Trophoblast cell (in vitro differentiated cells and primary cell): ENCODE measurements at regions not wholly inside any gene's neighbourhood (a gene's known extent, or its start where the extent isn't known, plus 50 kb on each side); places are given as distances from the start of the nearest gene placed in this dataset.
"Not testable (repeated sequence)": the region's sequence is repeated elsewhere in the genome, so short reads cannot be mapped to it uniquely, and the experiment has no call there.

Experiments
- DNase-seq, 2 donors: peaks; one replicate each; pipeline ENCODE4 v3.0.0-alpha.2; 2016
- H2AFZ ChIP-seq: 2 replicates; pipeline ENCODE4 v1.6.1; 2013; ENCODE audit warnings: low read length, moderate library complexity, mild to moderate bottlenecking; ENCODE audit not compliant: insufficient read depth, poor library complexity
- H2AK5ac ChIP-seq: 2 replicates; pipeline ENCODE4 v1.6.1; 2013; ENCODE audit warnings: mild to moderate bottlenecking, low read length
- H2BK120ac ChIP-seq: 2 replicates; pipeline ENCODE4 v1.6.1; 2013; ENCODE audit warnings: low read length, mild to moderate bottlenecking, moderate library complexity; ENCODE audit not compliant: insufficient read depth, poor library complexity
- H2BK12ac ChIP-seq: 2 replicates; pipeline ENCODE4 v1.6.1; 2013; ENCODE audit warnings: mild to moderate bottlenecking, low read length, moderate library complexity
- H2BK5ac ChIP-seq: 2 replicates; pipeline ENCODE4 v1.6.1; 2013; ENCODE audit warnings: low read length, low read depth, moderate library complexity, mild to moderate bottlenecking; ENCODE audit not compliant: poor library complexity
- H3K14ac ChIP-seq: 2 replicates; pipeline ENCODE4 v1.6.1; 2013; ENCODE audit warnings: mild to moderate bottlenecking, low read length
- H3K18ac ChIP-seq: 2 replicates; pipeline ENCODE4 v1.6.1; 2013; ENCODE audit warnings: mild to moderate bottlenecking, low read length
- H3K23ac ChIP-seq: 2 replicates; pipeline ENCODE4 v1.6.1; 2013; ENCODE audit warnings: low read length
- H3K27ac ChIP-seq: 2 replicates; pipeline ENCODE4 v1.5.1; 2013; ENCODE audit warnings: low read depth, mild to moderate bottlenecking, inconsistent platforms, low read length, moderate library complexity
- H3K27me3 ChIP-seq: 2 replicates; pipeline ENCODE4 v1.6.1; 2013; ENCODE audit warnings: inconsistent platforms, mild to moderate bottlenecking, low read length, moderate library complexity; ENCODE audit not compliant: insufficient read depth
- H3K36me3 ChIP-seq, 2 experiments: 1 replicate in 1 of 2; 2 replicates in 1 of 2; pipeline ENCODE4 v1.6.1; 2013; ENCODE audit warnings: low read length in 2 of 2, mild to moderate bottlenecking in 2 of 2, moderate library complexity in 1 of 2; ENCODE audit not compliant: insufficient read depth in 2 of 2, control insufficient read depth in 1 of 2
- H3K4ac ChIP-seq: 2 replicates; pipeline ENCODE4 v1.6.1; 2013; ENCODE audit warnings: low read depth, mild to moderate bottlenecking, low read length, moderate library complexity
- H3K4me1 ChIP-seq, 2 experiments: 1 replicate in 1 of 2; 2 replicates in 1 of 2; pipeline ENCODE4 v1.6.1; 2013; ENCODE audit warnings: low read length in 2 of 2, mild to moderate bottlenecking in 2 of 2, moderate library complexity in 1 of 2; ENCODE audit not compliant: insufficient read depth in 2 of 2, control insufficient read depth in 1 of 2
- H3K4me2 ChIP-seq: 2 replicates; pipeline ENCODE4 v1.6.1; 2013; ENCODE audit warnings: inconsistent platforms, mild to moderate bottlenecking, low read length, moderate library complexity
- H3K4me3 ChIP-seq: 2 replicates; pipeline ENCODE4 v1.5.1; 2013; ENCODE audit warnings: mild to moderate bottlenecking, low read depth, low read length, inconsistent platforms
- H3K79me1 ChIP-seq: one replicate; pipeline ENCODE4 v1.6.1; 2013; ENCODE audit warnings: low read length
- H3K79me2 ChIP-seq: 2 replicates; pipeline ENCODE4 v1.6.1; 2013; ENCODE audit warnings: low read length, mild to moderate bottlenecking; ENCODE audit not compliant: control insufficient read depth, insufficient read depth, poor library complexity
- H3K9ac ChIP-seq: 2 replicates; pipeline ENCODE4 v1.6.1; 2013; ENCODE audit warnings: mild to moderate bottlenecking, low read length
- H3K9me3 ChIP-seq: 2 replicates; pipeline ENCODE4 v1.6.1; 2013; ENCODE audit warnings: low read depth, mild to moderate bottlenecking, control low read depth, inconsistent platforms, low read length; ENCODE audit not compliant: insufficient read depth
- H4K12ac ChIP-seq: 2 replicates; pipeline ENCODE4 v1.6.1; 2013; ENCODE audit warnings: low read depth, mild to moderate bottlenecking, low read length, moderate library complexity
- H4K8ac ChIP-seq: 2 replicates; pipeline ENCODE4 v1.6.1; 2013; ENCODE audit warnings: low read depth, mild to moderate bottlenecking, low read length, moderate library complexity
- H4K91ac ChIP-seq: one replicate; pipeline ENCODE4 v1.6.1; 2013; ENCODE audit warnings: low read depth, mild to moderate bottlenecking, low read length, moderate library complexity
- WGBS: extraction: QIAGEN DNeasy Blood & Tissue Kit; methylation state at CpG from one replicate; pipeline ENCODE4 v1.1.7; 2013; ENCODE audit warnings: missing lambda C conversion rate; ENCODE audit not compliant: insufficient read length, insufficient coverage; ENCODE audit errors: extremely low coverage; 5-methylcytosine and 5-hydroxymethylcytosine counted together

- not testable (repeated sequence) for H3K4ac ChIP-seq, H2AFZ ChIP-seq, H3K4me3 ChIP-seq, H3K79me1 ChIP-seq, H3K9me3 ChIP-seq, H3K79me2 ChIP-seq, H4K12ac ChIP-seq, H2BK12ac ChIP-seq, DNase-seq, H2BK5ac ChIP-seq, H3K27me3 ChIP-seq, H3K4me1 ChIP-seq, H3K4me2 ChIP-seq, H3K27ac ChIP-seq, H3K18ac ChIP-seq, H4K8ac ChIP-seq, H3K9ac ChIP-seq, H3K14ac ChIP-seq, H2AK5ac ChIP-seq, H3K23ac ChIP-seq, H2BK120ac ChIP-seq, H4K91ac ChIP-seq, H3K36me3 ChIP-seq
- no CpG with 5 or more reads among the region's 5 CpGs for WGBS
Observed at GRCh38 chr2:87525497-87525991, 222.3 kb upstream of the PLGLB2 start.

- not testable (repeated sequence) for H3K9me3 ChIP-seq, H3K27ac ChIP-seq, H3K4me3 ChIP-seq, H4K91ac ChIP-seq, H3K36me3 ChIP-seq, H4K12ac ChIP-seq, H4K8ac ChIP-seq, H2BK12ac ChIP-seq, H3K9ac ChIP-seq, H3K27me3 ChIP-seq, DNase-seq, H2AK5ac ChIP-seq, H2AFZ ChIP-seq, H3K79me1 ChIP-seq, H2BK120ac ChIP-seq, H2BK5ac ChIP-seq, H3K18ac ChIP-seq, H3K14ac ChIP-seq, H3K4me1 ChIP-seq, H3K79me2 ChIP-seq, H3K23ac ChIP-seq, H3K4ac ChIP-seq, H3K4me2 ChIP-seq
- no CpG with 5 or more reads among the region's 5 CpGs for WGBS
Observed at GRCh38 chr2:87526258-87526657, 221.6 kb upstream of the PLGLB2 start.

- not testable (repeated sequence) for H3K4me2 ChIP-seq, H3K79me1 ChIP-seq, H2BK120ac ChIP-seq, H2AFZ ChIP-seq, DNase-seq, H2BK5ac ChIP-seq, H2AK5ac ChIP-seq, H4K8ac ChIP-seq, H3K4me1 ChIP-seq, H4K91ac ChIP-seq, H3K27me3 ChIP-seq, H3K36me3 ChIP-seq, H3K79me2 ChIP-seq, H4K12ac ChIP-seq, H2BK12ac ChIP-seq, H3K14ac ChIP-seq, H3K18ac ChIP-seq, H3K9ac ChIP-seq, H3K9me3 ChIP-seq, H3K23ac ChIP-seq, H3K27ac ChIP-seq, H3K4me3 ChIP-seq, H3K4ac ChIP-seq
- WGBS: no CpG with 5 or more reads among the region's 7 CpGs
Observed at GRCh38 chr2:87531968-87532715, 215.7 kb upstream of the PLGLB2 start.

- H3K4me2 ChIP-seq, H3K14ac ChIP-seq, H4K12ac ChIP-seq, H2BK120ac ChIP-seq, H3K27ac ChIP-seq, H3K79me2 ChIP-seq, H2AK5ac ChIP-seq, H3K4me1 ChIP-seq, H3K9ac ChIP-seq, H3K36me3 ChIP-seq, H3K4ac ChIP-seq, H4K8ac ChIP-seq, H4K91ac ChIP-seq, H2BK12ac ChIP-seq, H3K79me1 ChIP-seq, H2BK5ac ChIP-seq, H3K23ac ChIP-seq, H3K18ac ChIP-seq, H3K27me3 ChIP-seq, H3K9me3 ChIP-seq, H3K4me3 ChIP-seq, H2AFZ ChIP-seq: not testable (repeated sequence)
- WGBS: no CpG with 5 or more reads among the region's 9 CpGs
- peak; percentile 3 to 5 for DNase-seq
Observed at GRCh38 chr2:87533390-87534272, 214.3 kb upstream of the PLGLB2 start.
